ENCODE measurements at regions not wholly inside any gene's neighbourhood (a gene's known extent, or its start where the extent isn't known, plus 50 kb on each side); places are given as distances from the start of the nearest gene placed in this dataset.

DNA sequence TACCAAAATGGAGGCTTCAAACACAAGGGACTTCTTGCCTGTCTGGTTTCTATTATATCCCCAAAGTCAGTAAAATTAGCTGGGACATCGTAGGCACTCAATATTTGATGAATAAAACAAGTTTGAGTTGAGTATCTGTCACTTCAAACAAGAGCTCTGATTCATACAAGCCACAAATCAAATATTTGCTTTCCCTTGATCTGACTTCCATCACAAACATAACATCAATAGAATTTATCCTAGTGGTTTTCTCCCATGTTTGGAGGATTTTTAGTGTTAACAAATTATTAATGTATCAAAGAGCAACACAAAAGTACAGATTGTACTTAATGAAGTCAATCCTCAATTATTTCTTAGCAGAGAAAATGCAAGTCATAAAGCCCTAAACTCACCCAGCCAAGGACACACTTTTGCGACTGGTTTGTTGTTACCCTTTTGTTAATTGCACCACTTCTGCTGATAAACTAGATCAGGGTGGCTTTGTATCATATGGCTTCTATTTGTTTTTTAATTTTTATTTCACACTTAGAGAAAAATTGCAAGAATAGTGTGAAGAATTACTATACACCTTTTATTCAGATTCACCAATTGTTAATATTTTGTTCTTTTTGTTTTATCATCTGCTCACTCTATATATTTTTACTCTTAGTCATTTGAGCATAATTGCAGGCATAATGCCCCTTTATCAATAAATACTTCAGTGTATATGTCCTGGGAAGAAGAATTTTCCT is 117.4 kb upstream of the PRDM1 start:
- Histone ChIP-seq H3K27me3 (ENCODE audit: control insufficient read depth, insufficient read depth, low read length) (no peaks in the 10 kb centered on the region), H3K9me3 (ENCODE audit: control insufficient read depth, insufficient read depth, low read length) (peaks cover 9% of the 10 kb centered on the region), H3K4me1 (ENCODE audit: control insufficient read depth, insufficient read depth, low read length) (no peaks in the 10 kb centered on the region), H3K27ac (ENCODE audit: low read length) (no peak overlapping the region), H3K36me3 (ENCODE audit: control insufficient read depth, insufficient read depth, low read length) (no peaks in the 10 kb centered on the region), H3K4me3 (ENCODE audit: low read length) (no peak overlapping the region)
- Mint-ChIP-seq H3K4me1 (no peaks in the 10 kb centered on the region), H3K27ac (no peak overlapping the region), H3K4me3 (no peak overlapping the region), H3K36me3 (peaks cover 27% of the 10 kb centered on the region), H3K27me3 (ENCODE audit: low read depth in 2 of 2) (peaks cover 19 to 43% of the 10 kb centered on the region in 2 donors), H3K9me3 (peaks cover 5 to 13% of the 10 kb centered on the region in 2 donors)
- no peak for ATAC-seq
- intact Hi-C loops (cut with micrococcal nuclease): no loop called here
- TF ChIP-seq, protein P1, sequence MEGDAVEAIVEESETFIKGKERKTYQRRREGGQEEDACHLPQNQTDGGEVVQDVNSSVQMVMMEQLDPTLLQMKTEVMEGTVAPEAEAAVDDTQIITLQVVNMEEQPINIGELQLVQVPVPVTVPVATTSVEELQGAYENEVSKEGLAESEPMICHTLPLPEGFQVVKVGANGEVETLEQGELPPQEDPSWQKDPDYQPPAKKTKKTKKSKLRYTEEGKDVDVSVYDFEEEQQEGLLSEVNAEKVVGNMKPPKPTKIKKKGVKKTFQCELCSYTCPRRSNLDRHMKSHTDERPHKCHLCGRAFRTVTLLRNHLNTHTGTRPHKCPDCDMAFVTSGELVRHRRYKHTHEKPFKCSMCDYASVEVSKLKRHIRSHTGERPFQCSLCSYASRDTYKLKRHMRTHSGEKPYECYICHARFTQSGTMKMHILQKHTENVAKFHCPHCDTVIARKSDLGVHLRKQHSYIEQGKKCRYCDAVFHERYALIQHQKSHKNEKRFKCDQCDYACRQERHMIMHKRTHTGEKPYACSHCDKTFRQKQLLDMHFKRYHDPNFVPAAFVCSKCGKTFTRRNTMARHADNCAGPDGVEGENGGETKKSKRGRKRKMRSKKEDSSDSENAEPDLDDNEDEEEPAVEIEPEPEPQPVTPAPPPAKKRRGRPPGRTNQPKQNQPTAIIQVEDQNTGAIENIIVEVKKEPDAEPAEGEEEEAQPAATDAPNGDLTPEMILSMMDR (IDR thresholded peaks at IDR 0.05): no peak
- WGBS (ENCODE audit: insufficient coverage): 89% methylated on average over 1 of the region's 2 CpGs
- DNase-seq: no peak

DNA sequence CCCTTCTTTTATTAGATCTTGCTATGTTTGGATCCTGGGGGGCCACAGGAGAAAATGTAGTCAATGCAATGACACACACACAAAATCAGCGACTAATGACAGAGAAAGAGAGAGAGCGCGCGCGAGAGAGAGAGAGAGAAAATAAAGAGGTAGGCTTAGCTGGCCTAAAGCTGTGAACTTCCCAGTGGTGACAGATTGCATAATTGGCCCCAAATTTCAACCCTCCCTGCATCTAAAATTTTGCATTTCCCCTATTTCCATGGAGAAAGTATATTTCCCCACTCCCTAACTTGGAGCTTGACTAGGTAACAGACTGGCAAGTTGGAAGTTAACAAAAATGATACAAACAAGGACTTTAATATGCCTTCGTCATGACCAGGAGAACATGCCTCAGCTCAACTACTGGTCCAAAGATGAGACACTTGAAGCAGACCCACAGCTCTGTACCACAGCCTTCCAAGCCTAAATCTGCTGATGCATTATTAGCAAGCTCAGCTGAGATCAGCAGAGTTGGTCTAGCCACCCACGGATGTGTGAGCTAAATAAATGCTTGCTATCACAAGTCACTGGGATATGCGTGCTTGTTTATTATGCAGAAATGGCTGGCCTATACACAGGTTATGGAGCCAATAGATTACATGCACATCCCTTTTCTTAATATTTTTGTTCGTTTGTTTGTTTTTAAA is 118.1 kb upstream of the PRDM1 start:
- Histone ChIP-seq H3K4me3 (ENCODE audit: low read length) (no peak overlapping the region), H3K9me3 (ENCODE audit: control insufficient read depth, insufficient read depth, low read length) (peaks cover 8% of the 10 kb centered on the region), H3K27ac (ENCODE audit: low read length) (no peak overlapping the region), H3K4me1 (ENCODE audit: control insufficient read depth, insufficient read depth, low read length) (no peaks in the 10 kb centered on the region), H3K36me3 (ENCODE audit: control insufficient read depth, insufficient read depth, low read length) (no peaks in the 10 kb centered on the region), H3K27me3 (ENCODE audit: control insufficient read depth, insufficient read depth, low read length) (no peaks in the 10 kb centered on the region)
- Mint-ChIP-seq H3K36me3 (peaks cover 20% of the 10 kb centered on the region), H3K27me3 (ENCODE audit: low read depth in 2 of 2) (peaks cover 12 to 36% of the 10 kb centered on the region in 2 donors), H3K4me1 (no peaks in the 10 kb centered on the region), H3K4me3 (no peak overlapping the region), H3K27ac (no peak overlapping the region), H3K9me3 (peaks cover 3 to 6% of the 10 kb centered on the region in 2 donors)
- TF ChIP-seq, protein P1 (IDR thresholded peaks at IDR 0.05): no peak
- intact Hi-C loops (cut with micrococcal nuclease): no loop called here
- 91% methylated on average over 5 of the region's 9 CpGs for WGBS (ENCODE audit: insufficient coverage)
- DNase-seq: no peak
- no peak for ATAC-seq

DNA sequence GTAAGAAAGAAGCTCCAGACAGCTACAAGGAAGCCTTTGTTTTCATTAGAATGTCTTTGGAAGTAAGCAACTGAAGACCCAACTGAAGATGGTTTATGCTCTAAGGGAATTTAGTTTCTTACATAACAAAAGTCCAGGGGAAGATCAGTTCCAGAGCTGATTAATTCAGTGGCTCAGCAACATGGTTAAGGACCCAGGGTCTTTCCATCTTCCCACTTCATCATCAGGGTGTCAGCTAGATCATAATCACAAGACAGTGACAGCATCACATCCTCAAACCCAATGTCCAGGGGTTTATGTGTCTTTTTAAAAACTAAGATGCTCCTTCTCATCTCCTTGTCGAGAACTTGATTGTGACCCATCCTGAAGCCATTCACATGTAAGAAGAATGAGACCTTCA is 119.7 kb upstream of the PRDM1 start:
- Mint-ChIP-seq H3K4me3 (no peak overlapping the region), H3K27me3 (ENCODE audit: low read depth in 2 of 2) (peaks cover 12 to 20% of the 10 kb centered on the region in 2 donors), H3K4me1 (no peaks in the 10 kb centered on the region)

More for the DNA sequence above, 119.7 kb upstream of the PRDM1 start:
- ATAC-seq (no peak), DNase-seq (no peak)
- Histone ChIP-seq H3K4me1 (ENCODE audit: control insufficient read depth, insufficient read depth, low read length) (no peaks in the 10 kb centered on the region), H3K9me3 (ENCODE audit: control insufficient read depth, insufficient read depth, low read length) (peaks cover 2% of the 10 kb centered on the region), H3K27ac (ENCODE audit: low read length) (no peak overlapping the region), H3K36me3 (ENCODE audit: control insufficient read depth, insufficient read depth, low read length) (no peaks in the 10 kb centered on the region), H3K4me3 (ENCODE audit: low read length) (no peak overlapping the region), H3K27me3 (ENCODE audit: control insufficient read depth, insufficient read depth, low read length) (no peaks in the 10 kb centered on the region)
- no peaks in the 10 kb centered on the region for H3K9me3 Mint-ChIP-seq
- WGBS (ENCODE audit: insufficient coverage): 100% methylated on average over 1 of the region's 1 CpG
- no peak overlapping the region for H3K27ac Mint-ChIP-seq
- intact Hi-C loops (cut with micrococcal nuclease): no loop called here
- H3K36me3 Mint-ChIP-seq: peaks cover 8% of the 10 kb centered on the region
- TF ChIP-seq, protein P1 (IDR thresholded peaks at IDR 0.05): no peak

All from natural killer cell (primary cell).